Posterior cingulate gyrus (tissue), 11 donors: ENCODE measurements at regions not wholly inside any gene's neighbourhood (a gene's known extent, or its start where the extent isn't known, plus 50 kb on each side); places are given as distances from the start of the nearest gene placed in this dataset.

ENCODE experiments used
- DNase-seq, 10 donors: peaks; one replicate each; pipeline versions ENCODE4 v3.0.0 to v3.0.0-alpha.2; 2020 to 2021; ENCODE audit warnings: mixed read lengths in 3 of 10
- intact Hi-C: fragments of 100-400 bp; cut with DNase I; formaldehyde crosslinking; loops from one replicate; pipeline ENCODE4 v1.15.1; 2023

DNA sequence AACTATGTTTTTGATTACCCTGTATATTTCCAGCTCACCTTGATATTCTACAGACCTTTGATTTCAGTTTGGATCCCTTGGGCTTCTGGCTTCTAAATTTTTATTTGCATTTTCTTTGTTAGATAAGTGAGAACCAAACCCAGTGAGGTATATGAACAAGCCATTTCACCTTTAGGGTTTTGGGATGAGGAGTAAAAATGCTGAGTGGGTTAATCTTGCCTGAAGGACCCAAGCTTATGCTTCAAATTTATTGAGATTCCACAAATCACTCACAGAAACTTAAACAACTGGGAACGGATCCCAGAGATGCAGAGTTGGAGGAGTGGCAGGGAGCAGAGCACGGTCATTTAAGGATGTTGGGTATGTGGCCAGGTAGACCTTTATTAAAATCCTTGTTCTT, 263.3 kb upstream of the BMP2 start:
- no peak for DNase-seq
- intact Hi-C loops, result no loop called here

DNA sequence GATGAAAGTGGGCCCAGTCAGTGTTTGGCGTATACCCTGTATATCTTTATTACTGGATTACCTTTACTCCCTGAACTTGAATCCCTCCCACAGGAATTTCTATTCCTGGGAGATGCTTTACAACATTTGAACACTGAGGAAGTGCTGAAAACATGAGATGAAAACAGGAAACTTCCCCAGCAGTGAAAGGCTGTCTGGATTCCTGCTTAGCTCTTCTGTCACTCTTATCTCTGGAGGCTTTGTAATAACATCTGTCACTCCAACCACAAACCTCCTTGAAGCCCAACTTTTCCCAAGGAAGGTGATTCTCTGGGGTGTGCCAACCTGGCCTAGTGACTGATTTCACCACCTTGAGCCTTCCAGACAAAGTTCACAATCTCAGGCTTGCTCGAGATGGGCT, 264.5 kb upstream of the BMP2 start:
- no peak for DNase-seq
- intact Hi-C loops, result no loop called here

DNA sequence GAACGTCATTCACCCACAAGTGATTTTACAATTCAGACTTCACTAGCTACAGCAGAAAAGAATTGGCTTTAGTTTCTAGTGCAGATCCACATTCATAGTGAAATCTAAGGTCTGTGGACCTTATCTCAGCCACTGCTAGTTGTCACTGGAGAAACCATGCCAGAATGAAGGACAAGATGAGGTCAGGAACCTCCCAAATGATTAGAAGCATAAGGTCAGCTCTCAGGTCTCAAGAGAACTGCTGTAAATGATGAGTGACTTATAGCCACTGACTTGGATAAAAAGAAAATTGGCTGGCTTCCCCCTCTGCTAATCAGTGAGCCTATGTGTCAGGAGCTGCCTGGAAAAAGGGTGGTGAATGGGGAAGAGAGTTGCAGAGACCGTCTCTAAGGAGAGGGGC, 265.3 kb upstream of the BMP2 start:
- no peak for DNase-seq
- intact Hi-C loops, result no loop called here

DNA sequence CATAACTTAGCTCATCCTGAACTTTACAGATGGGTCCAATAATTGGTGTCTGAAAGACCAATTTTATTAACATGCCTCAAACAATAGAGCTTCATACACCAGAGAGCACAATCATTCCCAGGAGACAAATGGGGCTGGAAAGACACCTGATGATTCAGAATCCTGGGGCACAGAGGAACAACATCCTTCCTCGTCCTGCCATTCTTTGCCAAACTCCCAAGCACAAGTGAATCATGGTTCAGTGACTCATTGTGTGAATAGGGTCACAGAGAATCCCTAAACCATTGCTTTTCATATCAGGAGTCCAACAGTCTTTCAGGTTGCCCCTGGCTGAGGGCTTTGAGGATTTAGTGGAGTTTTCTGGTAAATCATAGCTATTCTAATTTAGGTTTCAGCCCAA, 266.4 kb upstream of the BMP2 start:
- no peak for DNase-seq
- intact Hi-C loops, result no loop called here

DNA sequence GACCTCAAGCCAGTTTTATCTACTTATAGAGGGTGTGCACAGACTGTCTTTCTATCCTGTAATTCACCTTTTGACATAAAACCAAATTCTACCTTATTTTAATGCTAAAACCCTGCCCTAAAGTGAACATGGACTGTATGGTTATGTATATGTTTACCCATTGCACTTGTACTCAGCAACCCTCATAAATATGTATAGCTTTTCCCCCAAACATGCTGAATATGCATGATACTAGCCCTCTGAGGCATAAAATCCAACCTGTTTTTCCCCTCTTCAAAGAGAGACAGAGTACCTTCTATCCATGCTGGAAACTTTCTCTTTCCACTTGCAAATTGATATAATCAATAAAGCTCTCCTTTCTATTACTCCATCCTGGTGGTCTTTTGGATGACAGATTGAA, 267.9 kb upstream of the BMP2 start:
- intact Hi-C loops, result no loop called here
- DNase-seq, result no peak

DNA sequence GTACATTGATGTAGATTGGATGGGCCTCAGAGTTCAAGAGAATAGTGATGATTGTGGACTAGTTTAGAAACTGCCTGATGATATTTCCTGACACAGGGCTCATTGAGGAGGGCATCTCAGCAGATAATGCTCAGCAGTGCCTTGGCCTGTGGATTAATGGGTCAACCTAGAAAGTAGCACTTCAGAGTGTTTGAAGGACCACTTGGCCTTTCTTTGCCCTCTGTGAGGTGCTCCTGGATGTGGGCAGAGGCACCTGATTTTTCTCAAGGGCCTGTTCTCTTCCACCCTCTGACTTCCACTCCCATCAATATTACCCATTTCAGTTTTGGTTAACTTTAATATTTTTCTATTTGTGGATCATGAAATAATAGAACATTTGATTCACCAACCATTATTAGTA, 270.6 kb upstream of the BMP2 start:
- intact Hi-C loops, result no loop called here
- DNase-seq, result no peak

DNA sequence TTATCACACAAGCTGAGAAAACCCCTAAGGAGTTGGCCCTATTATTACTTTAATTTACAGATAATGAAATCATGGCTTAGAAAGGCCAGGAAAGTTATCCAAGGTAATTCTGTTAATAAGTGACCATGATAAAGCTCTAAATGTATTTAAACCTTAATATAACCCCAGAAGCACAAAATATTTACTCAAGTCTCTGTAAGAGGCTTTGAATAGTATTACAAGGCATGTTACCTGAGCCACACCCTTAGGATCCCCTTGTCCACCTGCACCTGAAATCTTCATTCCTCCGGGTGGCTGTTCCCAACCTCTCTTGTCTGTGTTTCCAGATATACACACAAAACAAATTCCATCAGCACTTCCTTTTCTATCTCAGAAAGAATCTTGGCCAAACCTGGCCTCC, 271.6 kb upstream of the BMP2 start:
- intact Hi-C loops, result no loop called here
- no peak for DNase-seq

DNA sequence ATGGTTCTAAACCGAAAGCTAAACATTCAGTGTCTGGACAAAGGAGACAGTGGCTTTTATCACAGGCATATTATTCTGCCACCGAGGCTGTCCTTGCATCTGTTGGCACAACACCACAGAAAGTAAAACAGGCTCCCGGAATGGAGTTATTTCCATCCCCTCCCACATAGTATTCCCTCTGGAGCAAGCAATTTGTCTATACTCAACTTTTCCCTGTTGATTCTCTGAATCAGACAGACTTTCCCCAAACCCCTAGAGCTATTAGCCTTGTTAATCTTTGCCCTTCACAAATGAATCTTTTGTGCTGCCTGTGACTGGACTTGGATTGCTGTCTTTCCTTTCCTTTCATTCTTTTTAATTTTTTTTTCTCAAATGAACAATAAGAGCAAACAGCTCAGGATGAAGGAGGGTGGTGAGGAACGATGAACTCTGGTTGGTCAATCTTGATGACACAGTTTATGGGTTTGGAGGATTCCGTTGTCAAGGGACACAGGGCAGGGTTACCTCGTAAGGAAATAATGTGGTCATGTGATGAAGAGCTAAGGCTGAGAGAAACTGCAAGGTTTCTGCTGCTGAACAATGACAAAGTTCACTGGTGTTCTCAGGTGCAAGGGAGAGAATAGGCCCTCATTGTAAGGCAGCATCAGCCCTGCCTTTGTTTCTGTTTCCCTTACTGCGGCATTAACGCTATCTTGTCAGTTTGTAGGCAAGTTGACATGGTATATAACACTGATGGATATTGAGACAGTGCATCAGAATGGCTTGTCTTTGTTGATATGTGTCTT, 275.0 kb upstream of the BMP2 start:
- DNase-seq, result no peak
- intact Hi-C loops, result no loop called here

DNA sequence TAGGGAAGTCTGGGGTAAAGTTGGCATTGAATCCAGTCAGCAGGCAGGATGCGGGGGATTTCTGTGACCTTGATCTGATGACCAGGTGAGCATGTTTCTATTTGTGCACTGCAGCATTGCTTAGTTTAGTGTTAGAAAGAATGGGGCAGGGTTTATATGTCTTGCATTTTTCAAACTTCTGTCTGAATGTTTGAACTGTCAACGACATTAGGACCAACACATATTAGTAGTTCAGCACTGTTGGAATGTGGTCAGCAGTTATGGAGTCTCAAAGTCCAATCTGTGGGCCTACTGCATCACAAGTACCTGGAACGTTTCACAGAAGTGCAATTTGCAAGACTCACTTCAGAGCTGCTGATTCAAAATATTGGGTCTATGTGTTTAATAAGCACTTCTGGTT, 276.6 kb upstream of the BMP2 start:
- intact Hi-C loops, result no loop called here
- DNase-seq, result no peak

DNA sequence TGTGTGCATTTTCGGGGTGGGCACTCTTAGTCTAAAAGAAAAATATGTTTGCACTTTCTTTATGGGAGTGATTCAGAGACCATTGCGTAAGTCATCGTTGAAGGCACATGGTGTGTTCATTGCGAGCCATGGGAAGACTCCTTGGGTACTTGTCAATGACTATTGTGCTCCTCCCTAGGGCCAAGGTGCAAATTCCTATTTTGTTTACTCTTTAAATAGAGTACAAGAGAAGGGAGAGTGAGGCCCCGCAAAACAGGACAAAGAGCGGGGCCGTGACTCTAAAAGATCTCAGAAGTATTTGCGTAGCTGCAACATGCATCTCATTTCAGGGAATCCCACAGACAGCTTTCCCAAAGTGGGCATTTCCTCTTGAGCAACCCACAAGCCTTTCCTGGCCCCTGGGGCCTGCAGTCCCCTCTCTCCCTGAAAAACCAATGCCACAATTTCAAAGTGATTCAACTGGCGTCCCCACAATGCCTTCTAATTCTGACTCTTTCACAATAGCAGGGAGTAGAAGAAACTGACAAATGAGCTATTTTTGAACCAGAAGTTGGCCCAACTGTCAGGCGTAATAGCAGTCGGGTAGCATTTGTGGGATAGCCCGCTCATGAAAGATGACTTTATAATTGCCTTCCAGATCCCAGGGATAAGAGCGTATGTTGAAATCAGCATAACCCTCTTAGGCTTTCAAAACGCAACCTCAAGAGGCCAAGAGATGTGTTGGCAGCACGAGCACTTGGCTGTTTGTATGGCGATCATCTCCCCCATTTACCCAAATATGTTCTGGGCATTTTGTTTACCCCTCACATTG, 277.9 kb upstream of the BMP2 start:
- DNase-seq, result no peak
- intact Hi-C loops, result no loop called here

DNA sequence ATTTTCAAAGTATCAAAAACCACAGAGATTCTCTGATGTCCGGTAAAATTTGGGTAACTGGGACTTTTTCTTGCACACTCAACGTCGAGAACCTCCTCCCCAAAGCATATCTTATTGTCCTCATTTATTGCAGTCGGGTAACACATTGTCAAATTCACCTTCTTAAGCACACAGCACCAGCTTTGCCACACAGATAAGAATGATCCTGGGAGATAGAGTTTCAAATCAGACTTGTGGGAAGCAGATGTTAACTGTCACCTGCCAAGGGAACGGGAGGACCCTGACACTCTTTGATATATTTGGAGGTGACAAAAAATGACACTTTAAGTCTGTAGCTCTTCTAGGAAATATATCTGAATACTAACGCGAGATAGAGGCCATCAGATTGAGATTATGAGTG, 282.1 kb upstream of the BMP2 start:
- intact Hi-C loops, result no loop called here
- no peak for DNase-seq

DNA sequence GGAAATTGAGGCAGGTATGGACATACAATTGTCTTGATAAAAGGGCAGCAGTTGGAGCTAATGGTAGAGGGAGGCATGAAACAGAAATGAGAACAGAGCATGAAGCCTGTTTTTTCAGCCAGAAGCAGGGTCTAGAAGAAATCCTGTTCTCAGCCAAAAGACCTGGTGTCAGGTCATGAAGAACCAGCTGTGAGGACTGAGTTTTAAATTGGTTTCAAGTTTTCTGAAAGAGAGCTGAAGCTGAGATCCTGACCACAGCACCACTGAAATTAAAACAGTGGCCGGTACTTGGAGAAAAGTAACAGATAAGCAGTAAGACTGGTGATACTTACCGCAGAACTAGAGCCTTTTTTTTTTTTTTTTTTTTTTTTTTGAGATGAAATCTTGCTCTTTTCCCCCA, 283.8 kb upstream of the BMP2 start:
- intact Hi-C loops, result no loop called here
- DNase-seq, result no peak

DNA sequence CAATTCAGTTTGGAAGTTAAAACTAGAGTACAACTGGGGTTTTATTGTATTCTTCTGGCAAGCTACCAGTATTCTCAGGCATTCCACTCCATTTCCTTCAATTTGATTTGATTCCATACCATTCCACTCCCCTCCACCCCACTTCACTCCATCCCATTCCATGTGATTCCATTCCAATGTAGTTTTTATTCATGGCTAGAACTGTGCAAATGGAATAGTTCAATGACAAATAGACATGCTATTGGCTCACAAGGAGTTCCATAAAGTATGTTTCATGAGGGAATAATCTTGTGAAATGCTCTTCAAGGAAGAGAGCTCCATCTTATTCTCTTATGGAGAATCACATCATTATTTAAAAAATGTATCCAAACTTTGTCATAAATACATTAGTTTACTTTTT, 285.0 kb upstream of the BMP2 start:
- intact Hi-C loops, result no loop called here

DNA sequence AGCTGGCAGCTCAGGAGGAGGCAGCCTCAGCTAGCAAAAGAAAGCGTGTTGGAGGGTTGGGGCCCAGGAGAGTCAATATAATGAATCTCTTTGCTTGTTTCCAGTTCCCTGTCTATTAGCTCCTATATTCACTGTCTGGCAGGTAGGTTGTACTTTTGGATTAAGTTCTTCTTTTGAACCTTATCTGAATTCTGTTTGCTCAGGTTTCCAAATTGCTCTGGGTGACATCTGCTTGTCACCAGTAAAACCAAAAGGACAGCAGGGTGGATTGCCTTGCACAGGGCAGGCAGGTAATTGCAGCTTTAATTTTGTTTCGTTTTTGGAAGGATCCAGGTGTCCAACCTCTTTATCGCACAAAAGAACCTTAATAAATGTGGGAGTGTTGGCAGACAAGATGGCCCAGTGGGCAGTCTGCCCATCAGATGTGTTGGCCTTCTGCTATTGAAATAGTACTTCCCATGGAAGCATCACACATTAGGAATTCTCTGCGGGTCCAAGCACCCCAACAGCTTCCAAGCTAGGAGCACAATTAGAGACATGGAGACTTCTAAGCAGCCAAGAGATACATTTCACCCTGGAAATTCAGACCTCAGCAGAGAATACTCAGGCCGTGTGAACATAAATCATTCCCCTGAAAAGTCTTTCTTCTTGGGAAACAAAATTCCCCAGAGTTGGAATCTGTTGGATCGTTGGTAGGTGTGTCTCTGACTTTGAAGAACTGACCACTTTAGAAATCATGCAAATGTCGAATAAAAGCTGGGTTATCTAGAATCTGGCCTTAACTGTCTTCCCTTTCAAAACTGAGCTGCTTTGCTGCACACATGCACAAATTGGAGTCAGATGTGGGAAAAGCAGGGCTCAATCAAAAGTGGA, 286.9 kb upstream of the BMP2 start:
- intact Hi-C loops, result no loop called here
- DNase-seq, result no peak

More for the DNA sequence above, 285.0 kb upstream of the BMP2 start:
- no peak for DNase-seq

DNA sequence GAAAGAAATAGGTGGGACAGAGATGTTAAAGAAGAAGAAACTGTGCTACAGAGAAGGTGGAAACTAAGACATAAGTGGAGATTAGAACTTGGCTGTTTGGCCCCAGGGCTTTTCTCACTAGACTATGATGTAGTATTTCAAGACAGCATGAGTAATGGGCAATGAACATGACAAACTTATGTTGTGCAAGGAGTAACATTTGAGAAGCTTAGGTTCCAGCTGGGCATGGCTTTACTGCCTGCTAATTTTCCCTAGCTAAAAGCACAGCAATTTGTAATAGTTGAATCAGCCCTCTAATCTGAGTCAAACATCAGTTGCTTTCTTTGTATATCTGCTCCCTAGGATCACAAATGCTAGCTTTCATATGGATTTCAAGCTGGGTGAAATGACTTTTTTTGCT, 294.3 kb upstream of the BMP2 start:
- DNase-seq, result no peak
- intact Hi-C loops, result no loop called here

DNA sequence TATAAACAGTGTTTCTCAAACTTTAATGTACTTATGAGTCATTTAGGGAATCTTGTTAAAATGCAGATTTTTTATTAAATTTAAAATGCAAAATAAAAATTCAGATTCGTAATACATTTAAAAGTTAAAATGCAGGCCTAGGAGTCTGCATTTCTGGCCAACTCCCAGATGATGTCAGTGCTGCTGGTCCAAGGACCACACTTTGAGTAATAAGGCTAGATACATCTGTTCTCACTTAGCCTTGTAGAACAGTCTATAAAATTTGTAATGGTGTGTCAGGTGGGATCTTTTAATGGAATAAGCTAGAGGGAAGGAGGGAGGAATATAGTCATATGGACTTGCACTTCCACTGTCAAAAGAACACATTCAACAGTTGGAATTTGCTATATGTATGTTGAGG, 295.6 kb upstream of the BMP2 start:
- intact Hi-C loops, result no loop called here
- no peak for DNase-seq

DNA sequence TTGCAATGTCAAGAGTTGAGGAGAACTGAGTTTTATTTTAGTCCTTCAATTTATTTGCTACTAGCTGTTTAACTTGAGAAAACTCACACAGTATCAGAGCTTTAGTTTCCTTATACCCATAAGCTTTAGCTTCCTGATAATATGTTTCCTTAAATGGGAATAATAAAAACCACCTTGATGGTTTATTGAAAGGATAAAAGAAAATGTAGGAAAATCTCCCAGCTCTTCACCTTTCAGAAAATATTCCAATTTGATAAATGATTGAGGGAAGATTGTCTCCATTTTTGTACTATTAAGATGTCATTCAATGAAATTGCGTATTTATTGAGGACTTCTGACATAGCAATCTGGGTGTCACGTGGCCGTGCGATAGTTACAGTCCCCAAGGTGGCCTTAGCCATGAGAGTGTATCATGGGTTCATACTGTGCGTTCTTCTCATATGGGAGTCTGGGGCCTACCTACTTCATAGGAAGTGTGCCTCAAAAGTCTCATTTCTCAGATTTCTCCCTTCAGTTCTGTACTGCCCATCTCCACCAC, 296.3 kb upstream of the BMP2 start:
- DNase-seq, result no peak
- intact Hi-C loops, result no loop called here

DNA sequence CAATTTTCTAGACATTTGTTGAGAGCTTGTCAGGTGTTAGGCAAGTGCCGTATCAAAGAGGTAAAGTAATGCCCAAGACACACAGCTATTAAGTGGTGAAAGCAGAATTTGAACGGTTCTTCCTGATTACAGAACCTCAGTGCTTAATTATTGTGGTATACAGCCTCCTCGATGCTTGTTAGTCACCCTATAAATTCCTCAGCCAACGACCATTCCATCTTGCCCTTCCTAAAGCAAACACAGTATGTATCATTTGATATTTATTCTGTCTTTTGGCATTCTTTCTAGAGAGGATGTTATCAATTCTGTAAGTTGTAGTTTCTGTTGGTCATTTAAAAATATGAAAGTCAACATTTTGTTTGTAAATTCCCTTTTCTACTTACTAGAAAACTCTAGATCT, 297.8 kb upstream of the BMP2 start:
- intact Hi-C loops, result no loop called here
- DNase-seq, result no peak

DNA sequence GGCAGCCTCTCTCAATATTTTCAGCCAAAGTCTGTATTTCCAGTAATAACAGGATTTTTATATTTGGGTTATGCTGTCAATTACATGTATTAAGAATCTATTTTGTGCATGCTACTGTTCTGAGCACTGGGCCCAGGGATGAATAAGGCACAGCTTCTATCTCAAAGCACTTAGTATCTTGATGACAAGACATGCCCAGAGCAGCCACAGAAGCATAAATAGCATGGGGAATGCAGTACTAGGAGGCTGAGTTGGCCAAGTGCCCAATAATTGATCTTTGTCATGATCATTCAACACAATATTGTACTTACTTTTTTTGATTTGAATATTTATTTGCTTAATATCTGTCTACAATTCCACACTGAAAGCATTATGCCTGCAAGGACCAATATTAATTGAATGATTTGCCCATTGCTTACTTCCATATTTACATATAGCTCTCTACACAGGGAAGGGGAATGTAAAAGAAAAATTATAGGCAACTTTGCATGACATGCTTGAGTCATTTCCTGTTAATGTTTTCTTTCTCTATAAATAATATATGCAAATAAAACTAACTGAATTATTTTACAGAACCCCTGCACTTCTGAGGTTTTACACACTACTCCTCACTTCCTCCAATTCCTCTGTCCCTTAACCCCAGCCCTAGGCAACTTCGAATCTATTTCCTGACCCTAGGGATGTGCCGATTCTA, 298.9 kb upstream of the BMP2 start:
- intact Hi-C loops, result no loop called here

DNA sequence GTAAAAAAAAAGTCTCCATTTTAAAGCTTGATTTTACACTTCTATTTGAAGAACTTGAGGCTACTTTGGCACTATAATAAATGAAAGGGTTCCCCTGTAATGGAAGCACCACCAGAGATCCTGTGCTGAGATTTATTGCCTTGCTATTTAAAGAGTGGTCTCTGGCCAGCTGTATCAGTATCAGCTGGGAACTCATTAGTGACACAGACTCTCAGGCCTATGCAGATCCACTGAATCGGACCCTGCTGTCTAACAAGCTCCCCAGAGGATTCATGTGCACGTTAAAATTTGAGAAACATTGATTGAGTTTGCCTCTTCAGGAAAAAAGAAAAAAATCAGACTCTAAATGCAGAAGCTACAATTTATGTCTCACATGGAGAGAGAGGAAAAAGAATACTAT, 299.9 kb upstream of the BMP2 start:
- DNase-seq, result no peak
- intact Hi-C loops, result no loop called here

More for the DNA sequence above, 298.9 kb upstream of the BMP2 start:
- no peak for DNase-seq
